HUES6 (cell line): ENCODE measurements at regions not wholly inside any gene's neighbourhood (a gene's known extent, or its start where the extent isn't known, plus 50 kb on each side); places are given as distances from the start of the nearest gene placed in this dataset.
"Not testable (repeated sequence)": the region's sequence is repeated elsewhere in the genome, so short reads cannot be mapped to it uniquely, and the experiment has no call there.

Experiments used
- H3K27ac ChIP-seq: 2 replicates; pipeline ENCODE4 v1.7.0; 2013; ENCODE audit warnings: low read depth, mild to moderate bottlenecking, low read length, inconsistent platforms
- H3K27me3 ChIP-seq: 2 replicates; pipeline ENCODE4 v1.6.1; 2013; ENCODE audit warnings: low read length; ENCODE audit not compliant: control insufficient read depth, insufficient read depth
- H3K36me3 ChIP-seq: 2 replicates; pipeline ENCODE4 v1.6.1; 2013; ENCODE audit warnings: low read length; ENCODE audit not compliant: control insufficient read depth, insufficient read depth
- H3K4me1 ChIP-seq: 2 replicates; pipeline ENCODE4 v1.6.1; 2013; ENCODE audit warnings: low read length; ENCODE audit not compliant: control insufficient read depth, insufficient read depth
- H3K4me3 ChIP-seq: 2 replicates; pipeline ENCODE4 v1.5.1; 2013; ENCODE audit warnings: low read depth, low read length
- H3K9ac ChIP-seq: one replicate; pipeline ENCODE4 v1.6.1; 2013; ENCODE audit warnings: mild to moderate bottlenecking, low read length
- H3K9me3 ChIP-seq: 2 replicates; pipeline ENCODE4 v1.6.1; 2013; ENCODE audit warnings: low read depth, low read length; ENCODE audit not compliant: control insufficient read depth, insufficient read depth

- Histone ChIP-seq H3K4me1 (no peaks in the 10 kb centered on the region), H3K9ac (no peak overlapping the region), H3K9me3 (no peaks in the 10 kb centered on the region), H3K36me3 (no peaks in the 10 kb centered on the region), H3K4me3 (no peak overlapping the region), H3K27ac (no peak overlapping the region), H3K27me3 (no peaks in the 10 kb centered on the region)
Observed at GRCh38 chr3:80357761-80358160, 590.0 kb upstream of the ROBO1 start.

GRCh38 chr3:80355144-80355543 lies 587.3 kb upstream of the ROBO1 start:
- Histone ChIP-seq H3K4me1 (no peaks in the 10 kb centered on the region), H3K36me3 (no peaks in the 10 kb centered on the region), H3K9ac (no peak overlapping the region), H3K27me3 (no peaks in the 10 kb centered on the region), H3K27ac (no peak overlapping the region), H3K4me3 (no peak overlapping the region), H3K9me3 (no peaks in the 10 kb centered on the region)

- Histone ChIP-seq H3K9me3 (no peaks in the 10 kb centered on the region), H3K27ac (no peak overlapping the region), H3K4me3 (no peak overlapping the region), H3K36me3 (no peaks in the 10 kb centered on the region), H3K27me3 (no peaks in the 10 kb centered on the region), H3K4me1 (no peaks in the 10 kb centered on the region), H3K9ac (no peak overlapping the region)
Observed at GRCh38 chr3:80351201-80351600, 583.4 kb upstream of the ROBO1 start.

- no peaks in the 10 kb centered on the region for H3K27me3 ChIP-seq
- no peaks in the 10 kb centered on the region for H3K4me1 ChIP-seq
- no peak overlapping the region for H3K9ac ChIP-seq
- no peaks in the 10 kb centered on the region for H3K36me3 ChIP-seq
- H3K27ac ChIP-seq, result no peak overlapping the region
- no peak overlapping the region for H3K4me3 ChIP-seq
- H3K9me3 ChIP-seq, result no peaks in the 10 kb centered on the region
Observed at GRCh38 chr3:80350771-80351170, 583.0 kb upstream of the ROBO1 start.

GRCh38 chr3:80338366-80338765 lies 570.6 kb upstream of the ROBO1 start:
- Histone ChIP-seq H3K36me3 (no peaks in the 10 kb centered on the region), H3K27ac (no peak overlapping the region), H3K4me3 (no peak overlapping the region), H3K27me3 (no peaks in the 10 kb centered on the region), H3K4me1 (no peaks in the 10 kb centered on the region), H3K9me3 (no peaks in the 10 kb centered on the region), H3K9ac (no peak overlapping the region)

GRCh38 chr3:80334534-80334933 lies 566.7 kb upstream of the ROBO1 start:
- no peak overlapping the region for H3K27ac ChIP-seq
- no peak overlapping the region for H3K4me3 ChIP-seq
- no peaks in the 10 kb centered on the region for H3K9me3 ChIP-seq
- H3K27me3 ChIP-seq, result no peaks in the 10 kb centered on the region
- H3K9ac ChIP-seq, result no peak overlapping the region
- no peaks in the 10 kb centered on the region for H3K36me3 ChIP-seq
- H3K4me1 ChIP-seq, result no peaks in the 10 kb centered on the region

- Histone ChIP-seq H3K9ac (no peak overlapping the region), H3K4me1 (no peaks in the 10 kb centered on the region), H3K4me3 (no peak overlapping the region), H3K9me3 (no peaks in the 10 kb centered on the region), H3K27ac (no peak overlapping the region), H3K27me3 (no peaks in the 10 kb centered on the region), H3K36me3 (no peaks in the 10 kb centered on the region)
Observed at GRCh38 chr3:80331494-80332170, 563.8 kb upstream of the ROBO1 start.

- H3K4me1 ChIP-seq, H3K36me3 ChIP-seq, H3K9me3 ChIP-seq, H3K9ac ChIP-seq, H3K27me3 ChIP-seq, H3K27ac ChIP-seq, H3K4me3 ChIP-seq: not testable (repeated sequence)
Observed at GRCh38 chr3:80314541-80314940, 546.7 kb upstream of the ROBO1 start.

- H3K9me3 ChIP-seq, result peaks cover 3% of the 10 kb centered on the region; the same call in 1 of the 2 replicates
- H3K9ac ChIP-seq, result no peak overlapping the region
- H3K4me1 ChIP-seq, result no peaks in the 10 kb centered on the region
- H3K27ac ChIP-seq, result no peak overlapping the region
- H3K36me3 ChIP-seq, result no peaks in the 10 kb centered on the region
- no peak overlapping the region for H3K4me3 ChIP-seq
- no peaks in the 10 kb centered on the region for H3K27me3 ChIP-seq
Observed at GRCh38 chr3:80308637-80309036, 540.8 kb upstream of the ROBO1 start.

GRCh38 chr3:80307844-80308243 lies 540.0 kb upstream of the ROBO1 start:
- Histone ChIP-seq H3K36me3 (no peaks in the 10 kb centered on the region), H3K27me3 (no peaks in the 10 kb centered on the region), H3K27ac (no peak overlapping the region), H3K9ac (no peak overlapping the region), H3K4me3 (no peak overlapping the region), H3K4me1 (no peaks in the 10 kb centered on the region), H3K9me3 (no peaks in the 10 kb centered on the region)

GRCh38 chr3:80297720-80298119 lies 529.9 kb upstream of the ROBO1 start:
- H3K4me3 ChIP-seq, result no peak overlapping the region
- no peak overlapping the region for H3K27ac ChIP-seq
- no peaks in the 10 kb centered on the region for H3K36me3 ChIP-seq
- H3K27me3 ChIP-seq, result no peaks in the 10 kb centered on the region
- no peaks in the 10 kb centered on the region for H3K9me3 ChIP-seq
- no peaks in the 10 kb centered on the region for H3K4me1 ChIP-seq
- H3K9ac ChIP-seq, result no peak overlapping the region

- H3K9ac ChIP-seq, result no peak overlapping the region
- H3K4me3 ChIP-seq, result no peak overlapping the region
- H3K27me3 ChIP-seq, result no peaks in the 10 kb centered on the region
- no peaks in the 10 kb centered on the region for H3K4me1 ChIP-seq
- H3K27ac ChIP-seq, result no peak overlapping the region
- no peaks in the 10 kb centered on the region for H3K36me3 ChIP-seq
- H3K9me3 ChIP-seq, result no peaks in the 10 kb centered on the region
Observed at GRCh38 chr3:80285388-80285787, 517.6 kb upstream of the ROBO1 start.
